Activated effector memory CD4-positive, alpha-beta T cell treated with anti-CD3 and anti-CD28 coated beads, Interleukin-2, amount 50 U/mL, for 16 hours (primary cell): ENCODE measurements at regions not wholly inside any gene's neighbourhood (a gene's known extent, or its start where the extent isn't known, plus 50 kb on each side); places are given as distances from the start of the nearest gene placed in this dataset.

Source experiments
- DNase-seq: peaks from one replicate; pipeline ENCODE4 v3.0.0-alpha.2; 2020

GRCh38 chr16:51637770-51638094 lies 486.7 kb upstream of the SALL1 start:
- DNase-seq, result no peak

DNA sequence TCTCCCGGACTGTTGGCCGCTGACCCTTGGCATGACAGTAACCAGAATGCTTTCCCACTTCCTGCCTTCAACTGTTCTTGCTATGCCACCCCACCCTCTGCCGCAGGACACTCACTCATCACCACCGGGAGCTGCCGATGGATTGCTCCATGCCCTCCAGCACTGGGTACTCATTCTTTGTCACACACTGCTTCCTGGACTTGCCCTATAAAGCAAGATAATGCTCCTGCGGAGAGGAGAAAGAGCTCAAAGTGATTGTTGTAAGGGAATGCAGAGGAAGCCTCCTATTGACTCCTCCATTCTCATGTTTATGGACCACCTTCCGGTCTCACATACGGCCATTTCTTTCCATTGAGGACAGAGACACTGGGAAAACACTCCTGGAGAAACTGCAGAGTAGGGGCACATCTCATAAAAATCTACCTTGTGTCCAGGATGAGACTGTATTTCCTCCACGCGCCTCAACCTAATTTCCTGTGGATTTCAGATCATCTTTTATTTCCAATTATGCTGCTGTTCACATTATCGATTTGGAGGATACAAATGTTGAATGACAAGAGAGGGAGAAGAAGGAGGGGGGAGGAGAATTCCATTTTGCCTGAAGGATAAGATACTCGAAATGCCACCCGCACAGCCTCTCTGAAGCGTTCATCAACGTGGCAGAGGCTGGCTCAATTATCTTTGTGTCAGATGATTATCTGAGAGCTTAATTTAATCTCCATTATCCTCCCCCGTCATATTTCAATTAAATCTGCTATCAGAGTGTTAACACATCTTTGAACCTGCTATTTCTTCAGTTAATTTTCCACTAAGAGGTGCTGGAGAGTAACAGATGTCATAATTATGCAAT lies 486.1 kb upstream of the SALL1 start:
- DNase-seq, result no peak

DNA sequence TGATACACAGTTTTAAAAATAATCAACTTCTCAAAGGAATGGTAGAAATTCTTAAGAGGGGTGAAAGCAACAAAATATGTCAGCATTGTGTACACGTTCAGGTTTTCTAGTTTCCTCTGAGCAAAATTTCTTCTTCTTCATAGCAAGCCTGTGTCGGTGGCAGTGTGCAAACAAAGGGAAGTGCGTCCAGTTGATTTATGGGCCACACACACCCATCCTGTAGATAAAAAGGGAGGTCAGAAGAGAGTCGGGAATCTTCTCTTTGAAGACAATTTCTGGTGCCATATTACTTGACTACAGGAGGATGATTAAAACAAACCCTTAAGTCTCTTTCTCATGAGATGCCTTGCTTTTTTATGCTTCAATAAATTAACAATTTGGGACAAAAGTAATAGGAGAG lies 484.1 kb upstream of the SALL1 start:
- no peak for DNase-seq

DNA sequence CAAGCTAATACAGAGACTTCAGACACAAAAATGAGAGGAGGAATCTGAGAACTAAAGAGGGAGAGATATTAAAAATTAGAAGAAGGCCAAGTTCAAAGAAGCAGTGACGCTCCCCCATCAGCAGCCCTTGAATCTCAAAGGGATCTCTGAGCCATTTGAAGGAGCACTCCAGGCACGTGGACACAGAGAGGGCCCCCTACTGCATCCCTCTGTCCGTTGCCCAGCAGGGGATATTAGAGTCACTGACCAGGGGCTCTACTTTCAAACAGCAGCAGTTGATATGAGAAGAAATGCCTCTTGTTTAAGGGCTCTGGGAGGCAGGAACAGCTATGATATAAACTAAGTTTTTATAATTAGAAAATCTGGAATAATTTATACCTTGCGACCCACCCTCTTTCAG lies 479.0 kb upstream of the SALL1 start:
- no peak for DNase-seq

GRCh38 chr16:51629576-51629975 lies 478.5 kb upstream of the SALL1 start:
- no peak for DNase-seq

DNA sequence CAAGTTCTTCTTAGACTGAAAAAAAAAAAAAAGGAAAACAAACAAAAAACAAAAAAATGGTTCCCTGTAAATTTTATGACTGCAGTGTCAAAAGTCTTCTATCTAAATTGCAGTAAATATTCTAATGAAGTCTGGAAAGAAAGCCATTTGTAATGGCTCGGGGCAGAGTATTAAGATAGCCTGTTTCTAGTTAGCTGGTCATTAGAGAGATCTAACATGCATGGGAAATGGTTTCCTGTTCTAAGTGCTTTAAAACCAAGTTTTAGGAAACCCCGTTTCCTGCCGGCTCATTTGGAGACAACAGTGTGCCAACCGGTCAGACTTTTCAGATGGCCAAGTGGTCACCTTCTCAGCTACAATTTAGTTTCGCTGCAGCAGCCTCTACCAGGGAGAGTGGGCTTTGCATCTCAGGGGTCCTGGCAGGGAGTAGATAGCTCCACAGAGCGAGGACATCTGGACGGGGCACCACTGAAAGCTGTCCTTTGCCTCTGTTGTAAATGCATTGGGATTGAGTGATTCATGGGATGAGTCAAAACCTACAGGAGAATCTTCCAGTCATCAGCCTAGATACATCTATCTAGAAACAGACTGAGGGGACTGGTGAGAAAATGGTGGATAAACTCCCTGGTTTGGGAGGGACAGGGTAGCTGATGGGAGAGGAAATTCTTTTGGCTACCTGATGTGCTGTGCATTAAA lies 473.2 kb upstream of the SALL1 start:
- DNase-seq, result no peak

GRCh38 chr16:51621610-51622009 lies 470.5 kb upstream of the SALL1 start:
- DNase-seq, result no peak

DNA sequence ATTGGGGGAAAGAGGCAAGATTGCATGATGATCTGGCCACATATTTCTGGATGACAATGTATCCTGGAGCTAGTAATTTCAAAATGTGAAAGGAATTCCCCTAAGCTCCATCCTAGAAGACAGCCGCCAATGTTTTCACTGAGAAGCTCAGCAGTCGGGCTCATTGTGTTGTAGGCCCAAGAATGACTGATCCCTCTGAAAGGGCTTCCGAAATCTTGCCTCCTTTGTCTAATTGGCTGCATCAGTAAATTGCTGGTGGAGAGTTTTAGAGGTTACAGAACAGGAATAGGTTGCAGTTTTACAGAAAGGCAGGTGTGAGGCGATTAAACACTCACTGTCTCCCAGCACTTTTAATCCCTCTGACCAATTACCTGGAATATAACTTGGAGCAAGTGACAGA lies 464.1 kb upstream of the SALL1 start:
- DNase-seq, result no peak

DNA sequence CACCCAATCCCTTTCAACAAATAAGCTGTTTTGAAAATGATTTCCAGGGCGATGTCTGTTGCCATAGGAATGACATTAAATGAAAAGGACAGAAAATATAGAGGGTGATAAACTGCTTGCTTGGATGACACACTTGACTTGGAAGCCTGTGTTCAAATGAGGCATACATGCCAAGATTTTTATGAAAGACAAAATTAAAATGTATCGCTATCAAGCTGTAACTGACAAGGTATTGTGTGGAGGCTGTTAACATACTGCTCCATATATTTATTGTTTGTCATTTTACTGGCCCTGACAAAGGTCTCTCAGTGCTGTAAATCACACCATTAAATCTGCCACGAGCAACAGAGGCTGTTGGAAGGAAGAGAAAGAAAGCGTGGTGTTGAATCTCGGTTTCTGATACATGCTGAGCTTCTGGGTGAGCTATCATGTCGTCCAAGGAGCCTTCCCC lies 456.2 kb upstream of the SALL1 start:
- DNase-seq, result no peak

DNA sequence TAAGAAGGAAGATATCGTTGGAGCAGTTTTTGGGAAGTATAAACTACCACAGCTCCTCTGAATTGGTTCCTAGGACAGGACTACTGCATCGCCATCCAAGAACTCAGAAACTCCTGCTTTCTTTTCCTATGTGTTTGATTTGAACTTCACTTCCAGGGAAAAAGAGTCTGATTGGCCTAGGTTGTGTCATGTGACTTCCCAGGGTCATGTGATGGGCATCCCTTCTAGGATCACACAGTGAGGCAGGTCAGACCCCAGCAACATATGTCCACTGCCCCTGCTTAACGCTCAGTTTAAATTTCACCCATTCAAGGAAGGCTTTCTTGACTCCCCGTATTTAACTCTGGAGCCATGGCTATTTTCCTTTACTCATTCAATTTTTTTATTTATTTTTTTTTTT lies 445.2 kb upstream of the SALL1 start:
- no peak for DNase-seq

GRCh38 chr16:51592535-51593300 lies 441.6 kb upstream of the SALL1 start:
- no peak for DNase-seq

DNA sequence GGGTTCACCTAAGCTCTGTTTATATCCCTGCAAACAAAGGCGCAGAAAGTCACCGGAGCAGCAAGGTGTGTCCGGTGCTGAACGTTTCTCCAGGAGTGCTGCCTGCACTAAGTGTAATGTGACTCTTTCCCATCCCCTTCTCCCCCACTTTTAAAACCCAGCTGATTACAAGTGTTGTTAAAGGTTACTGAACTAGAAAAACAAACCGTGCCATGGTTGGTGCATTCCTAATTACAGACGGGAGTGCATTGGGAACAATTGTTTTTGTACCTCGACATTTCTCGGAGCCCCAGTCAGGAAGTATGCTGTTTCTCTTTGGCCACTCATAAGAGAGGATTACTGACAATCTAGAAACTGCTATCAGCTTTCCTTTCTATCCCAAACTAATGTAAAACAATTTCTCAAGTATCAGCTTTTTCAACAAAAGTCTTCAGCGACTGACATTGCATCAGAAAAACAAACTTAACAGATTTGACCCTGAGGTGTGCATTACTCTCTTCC lies 441.0 kb upstream of the SALL1 start:
- DNase-seq, result no peak

DNA sequence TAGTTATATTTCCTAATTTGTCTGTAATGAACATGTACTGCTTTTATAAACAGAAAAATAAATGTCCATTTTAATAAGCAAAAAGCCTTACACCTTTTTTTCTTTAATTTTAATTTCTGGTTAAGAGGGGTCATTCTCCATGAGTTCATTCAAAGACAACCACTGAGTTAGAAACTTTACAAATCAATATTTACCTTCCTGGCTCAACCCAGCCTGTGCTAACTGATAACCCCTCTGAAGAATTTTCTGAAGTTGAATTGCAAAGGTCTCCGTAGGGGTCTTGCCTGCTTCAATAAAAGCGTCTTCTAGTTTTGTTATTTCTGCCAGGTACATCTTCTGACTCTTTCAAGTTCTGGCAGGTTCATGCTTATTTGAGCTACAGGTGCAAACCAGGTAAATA lies 440.4 kb upstream of the SALL1 start:
- no peak for DNase-seq

GRCh38 chr16:51579652-51580360 lies 428.7 kb upstream of the SALL1 start:
- no peak for DNase-seq

DNA sequence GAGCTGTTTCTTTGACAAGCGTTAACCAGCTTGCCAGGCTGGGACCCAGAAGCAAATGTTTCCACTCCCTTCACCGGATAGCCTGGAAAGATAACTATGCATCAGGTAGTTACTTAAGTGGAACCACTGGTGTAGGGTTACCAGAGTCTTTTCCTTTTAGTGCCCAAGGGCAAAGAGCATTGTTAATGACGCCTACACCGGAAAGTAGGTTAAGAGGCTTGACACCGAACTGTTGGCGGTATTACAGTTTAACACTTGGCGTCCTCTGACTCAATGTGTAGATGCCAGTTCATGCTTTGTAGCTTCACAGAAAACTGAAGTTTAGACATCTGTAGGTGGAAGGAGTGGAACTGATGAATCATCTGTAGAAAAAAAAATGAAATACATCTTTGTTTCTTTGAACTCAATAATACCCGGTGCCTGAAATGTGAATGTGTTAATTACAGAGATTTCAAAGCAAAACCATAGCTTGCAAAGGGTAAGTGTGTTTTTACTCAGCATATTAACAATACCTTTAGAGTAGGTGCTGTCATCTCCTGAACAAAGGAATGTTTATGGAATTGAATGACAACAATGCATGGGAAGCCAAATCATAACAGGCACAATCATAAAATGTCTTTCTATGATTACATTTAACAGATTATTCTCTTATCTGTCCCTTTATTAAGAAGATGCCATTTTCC lies 426.7 kb upstream of the SALL1 start:
- DNase-seq, result no peak

GRCh38 chr16:51576498-51577195 lies 425.6 kb upstream of the SALL1 start:
- no peak for DNase-seq

DNA sequence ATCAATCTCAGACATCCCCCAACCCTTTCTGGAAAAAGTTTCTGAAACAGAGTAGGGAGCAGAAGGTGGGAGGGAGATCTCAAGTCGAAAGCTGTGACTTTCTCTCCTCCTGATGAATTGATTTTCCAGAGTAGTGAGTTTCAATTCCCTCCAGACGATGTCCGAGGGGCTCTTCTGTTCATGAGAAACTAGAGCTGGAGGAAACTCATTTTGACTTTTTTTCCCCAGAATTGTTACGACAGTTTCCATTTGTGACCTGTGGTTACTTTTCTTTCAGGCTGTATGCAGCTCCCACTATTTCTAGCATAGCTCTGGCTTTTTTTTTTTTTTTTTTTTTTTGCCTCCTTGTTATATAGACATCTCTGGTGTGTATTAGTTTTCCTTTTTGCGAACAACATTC lies 422.1 kb upstream of the SALL1 start:
- DNase-seq, result no peak

- DNase-seq, result no peak
Measured at GRCh38 chr16:51569203-51569931, 418.3 kb upstream of the SALL1 start.

DNA sequence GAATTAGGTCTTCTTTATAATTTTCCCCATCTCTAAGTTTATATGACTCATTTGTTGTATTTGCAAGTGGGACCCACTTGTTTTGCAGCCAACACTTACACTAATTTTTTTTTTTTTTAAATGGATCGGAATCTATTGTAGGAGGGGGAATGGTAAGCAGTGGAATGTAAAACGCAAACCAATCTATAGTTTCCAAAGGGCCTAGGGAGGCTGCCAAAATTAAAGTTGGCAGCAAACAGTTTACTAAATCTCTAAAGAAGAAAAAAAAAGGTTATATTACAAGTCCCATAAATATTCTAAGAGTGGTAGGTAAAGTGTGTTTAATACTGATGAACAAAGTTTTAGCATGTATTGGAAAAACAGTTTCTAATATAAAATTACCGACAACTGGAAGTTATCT lies 416.8 kb upstream of the SALL1 start:
- DNase-seq, result no peak

DNA sequence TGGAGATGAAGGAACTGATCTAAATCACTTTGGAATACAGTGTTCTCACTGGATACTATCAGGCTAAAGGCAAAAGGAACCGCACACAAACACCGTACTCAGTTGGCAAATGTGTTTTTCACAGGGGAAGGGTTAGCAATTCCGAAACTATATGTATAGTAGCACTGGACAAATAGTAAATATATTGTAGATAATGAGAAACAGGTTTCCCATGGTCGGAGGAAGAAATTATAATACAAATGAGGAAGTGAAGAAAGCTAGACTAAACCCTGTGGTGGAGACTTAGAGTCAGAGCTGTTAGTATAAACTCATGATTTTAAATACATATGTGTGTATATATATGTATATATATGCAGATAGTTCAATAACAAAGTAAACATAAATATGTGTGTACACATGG lies 414.1 kb upstream of the SALL1 start:
- no peak for DNase-seq

GRCh38 chr16:51562891-51563290 lies 411.8 kb upstream of the SALL1 start:
- no peak for DNase-seq
